K562 (cell line): ENCODE measurements at regions not wholly inside any gene's neighbourhood (a gene's known extent, or its start where the extent isn't known, plus 50 kb on each side); places are given as distances from the start of the nearest gene placed in this dataset.
A peak's percentile ranks its signal among the peaks of the same experiment; 100 is the strongest.

Experiments used
- ATAC-seq: fragments of 200-7000 bp; cut with Tn5 transposase; 3 replicates; pipeline ENCODE4 v1.9.1; 2020; ENCODE audit warnings: moderate library complexity
- BruUV-seq: library from RNA; stranded (reverse); fragments of 400-500 nt; replicated peaks from 2 replicates; lab custom pipeline; 2021; lab: Mats Ljungman, UMichigan
- CTCF ChIA-PET: fragments of 300-600 bp; formaldehyde crosslinking; extraction: SDS; loops from one replicate; lab custom pipeline; 2021; ENCODE audit warnings: low intra/inter-chr PET ratio; lab: Yijun Ruan, JAX
- POLR2A ChIA-PET: fragments of 300-600, 350-650 bp; sonication (Branson Sonifier 250); formaldehyde crosslinking; extraction: SDS; loops from one replicate; lab custom pipeline; 2021; ENCODE audit warnings: antibody characterized with exemption, inconsistent platforms; lab: Yijun Ruan, JAX
- DNase-seq, 4 experiments: peaks; one replicate each; pipeline versions ENCODE4 v3.0.0 to v3.0.0-alpha.2; 2011 to 2018; ENCODE audit warnings: low spot score in 3 of 4, mixed read lengths in 3 of 4; ENCODE audit errors: extremely low read depth in 1 of 4
- FAIRE-seq: peaks from 2 replicates; lab custom pipeline; 2011; peaks lifted over from hg19 to GRCh38; lab: Jason Lieb, UNC
- H2AFZ ChIP-seq: 2 replicates; pipeline ENCODE4 v1.6.0; 2011; ENCODE audit warnings: low read depth, low read length, control low read depth, inconsistent platforms
- H3K27ac ChIP-seq: fragments of 200-600 bp; 3 replicates; pipeline ENCODE4 v1.8.0; 2011; ENCODE audit warnings: low read depth, mild to moderate bottlenecking, control low read depth, inconsistent platforms, low read length, moderate library complexity, mixed read lengths; ENCODE audit errors: extremely low read depth
- H3K27me3 ChIP-seq, 2 experiments: fragments of 300-600 bp in 1 of 2; 2 replicates in 1 of 2; 3 replicates in 1 of 2; pipeline versions ENCODE4 v1.6.0 to v1.8.0; 2011; ENCODE audit warnings: inconsistent platforms in 2 of 2, low read length in 2 of 2, mild to moderate bottlenecking in 1 of 2, mixed read lengths in 1 of 2, moderate library complexity in 1 of 2; ENCODE audit not compliant: control insufficient read depth in 2 of 2, insufficient read depth in 2 of 2
- H3K36me3 ChIP-seq: fragments of 300-600 bp; 3 replicates; pipeline ENCODE4 v1.8.0; 2011; ENCODE audit warnings: mild to moderate bottlenecking, low read length, inconsistent platforms; ENCODE audit not compliant: control insufficient read depth, insufficient read depth
- H3K4me1 ChIP-seq, 2 experiments: fragments of 200-600 bp in 1 of 2; replicated peaks in 1 of 2; 2 replicates in 1 of 2; 3 replicates in 1 of 2; pipeline versions ENCODE4 v1.5.1 to v1.8.0; 2011; ENCODE audit warnings: inconsistent platforms in 2 of 2, low read length in 2 of 2, mild to moderate bottlenecking in 1 of 2, mixed read lengths in 1 of 2, moderate library complexity in 1 of 2; ENCODE audit not compliant: control insufficient read depth in 2 of 2, insufficient read depth in 2 of 2
- H3K4me2 ChIP-seq: 2 replicates; pipeline ENCODE4 v1.6.1; 2011; ENCODE audit warnings: low read length, control low read depth, inconsistent platforms, mixed read lengths; ENCODE audit not compliant: insufficient read depth
- H3K4me3 ChIP-seq: fragments of 200-600 bp; sonication (generic), shearing (Covaris generic); 2 replicates; pipeline ENCODE4 v1.5.1; 2016; ENCODE audit warnings: control low read depth, inconsistent platforms
- H3K79me2 ChIP-seq: fragments of 200-600 bp; 3 replicates; pipeline ENCODE4 v1.8.0; 2011; ENCODE audit warnings: low read length, inconsistent platforms; ENCODE audit not compliant: control insufficient read depth, insufficient read depth
- H3K9ac ChIP-seq, 2 experiments: 2 replicates each; pipeline versions ENCODE4 v1.6.0 to v1.6.1; 2011; ENCODE audit warnings: low read depth in 2 of 2, low read length in 2 of 2, control low read depth in 1 of 2, inconsistent platforms in 1 of 2, mild to moderate bottlenecking in 1 of 2, mixed read lengths in 1 of 2; ENCODE audit not compliant: insufficient read depth in 1 of 2
- H3K9me1 ChIP-seq: one replicate; pipeline ENCODE4 v1.6.0; 2011; ENCODE audit warnings: inconsistent platforms, mild to moderate bottlenecking, low read length, moderate library complexity; ENCODE audit not compliant: control insufficient read depth, insufficient read depth
- H3K9me3 ChIP-seq: replicated peaks from 2 replicates; pipeline ENCODE4 v1.5.1; 2011; ENCODE audit warnings: low read depth, low read length, inconsistent platforms; ENCODE audit not compliant: control insufficient read depth, insufficient read depth
- H4K20me1 ChIP-seq: replicated peaks from 2 replicates; pipeline ENCODE4 v1.6.1; 2011; ENCODE audit warnings: low read length, inconsistent platforms, mixed read lengths; ENCODE audit not compliant: control insufficient read depth, insufficient read depth
- ATF7 ChIP-seq: fragments of 450-650 bp; IDR thresholded peaks from 2 replicates; pipeline ENCODE4 v1.7.1; 2014; ENCODE audit warnings: mild to moderate bottlenecking, moderate library complexity
- CEBPG ChIP-seq, 3 experiments: fragments of 200-800 bp in 1 of 3; sonication (Bioruptor generic) in 1 of 3; sonication (generic) in 1 of 3; formaldehyde crosslinking in 1 of 3; IDR thresholded peaks in 2 of 3; conservative IDR thresholded peaks in 1 of 3; 2 replicates each; pipeline versions ENCODE4 v1.6.1 to v1.8.0; 2016 to 2022; ENCODE audit warnings: missing compliant biosample characterization in 2 of 3, missing genetic modification characterization in 2 of 3, mild to moderate bottlenecking in 1 of 3, missing genetic modification reagents in 1 of 3
- DNMT1 ChIP-seq: fragments of 450-650 bp; IDR thresholded peaks from 2 replicates; pipeline ENCODE4 v1.6.1; 2016; ENCODE audit warnings: antibody characterized with exemption, mild to moderate bottlenecking
- ELF2 ChIP-seq: fragments of 250-450 bp; sonication (Bioruptor Pico); IDR thresholded peaks from 2 replicates; pipeline ENCODE4 v1.5.0; 2021; ENCODE audit warnings: mild to moderate bottlenecking
- KDM1A ChIP-seq, 2 experiments: fragments of 450-650 bp; IDR thresholded peaks; 2 replicates each; pipeline ENCODE4 v1.6.1; 2016; ENCODE audit warnings: mild to moderate bottlenecking in 2 of 2
- RBM25 ChIP-seq: fragments of 200-400 bp; formaldehyde crosslinking; IDR thresholded peaks from 2 replicates; pipeline ENCODE4 v1.6.1; 2018; ENCODE audit warnings: low read length, low read depth, moderate library complexity; ENCODE audit not compliant: severe bottlenecking
- ZNF778 ChIP-seq: fragments of 450-650 bp; formaldehyde crosslinking; IDR thresholded peaks from 2 replicates; pipeline ENCODE4 v1.4.0; 2020; ENCODE audit warnings: mild to moderate bottlenecking, moderate library complexity
- ZSCAN29 ChIP-seq: fragments of 450-650 bp; IDR thresholded peaks from 2 replicates; pipeline ENCODE4 v1.6.1; 2017
- WGBS: fragments of 100-300 bp; shearing (Covaris generic); methylation state at CpG from one replicate; pipeline ENCODE4 v1.1.6; 2016; ENCODE audit warnings: low coverage, mixed read lengths; ENCODE audit not compliant: insufficient coverage; ENCODE audit errors: missing lambda C conversion rate; 5-methylcytosine and 5-hydroxymethylcytosine counted together
- in situ Hi-C: fragments of 300-500 bp; cut with MboI; formaldehyde crosslinking; loops from 4 replicates; pipeline ENCODE4 v1.15.0; 2018; ENCODE audit warnings: inconsistent platforms, mixed read lengths
- intact Hi-C: fragments of 100-400 bp; cut with micrococcal nuclease; formaldehyde crosslinking; loops from 2 replicates; pipeline ENCODE4 v1.14.2; 2022

DNA sequence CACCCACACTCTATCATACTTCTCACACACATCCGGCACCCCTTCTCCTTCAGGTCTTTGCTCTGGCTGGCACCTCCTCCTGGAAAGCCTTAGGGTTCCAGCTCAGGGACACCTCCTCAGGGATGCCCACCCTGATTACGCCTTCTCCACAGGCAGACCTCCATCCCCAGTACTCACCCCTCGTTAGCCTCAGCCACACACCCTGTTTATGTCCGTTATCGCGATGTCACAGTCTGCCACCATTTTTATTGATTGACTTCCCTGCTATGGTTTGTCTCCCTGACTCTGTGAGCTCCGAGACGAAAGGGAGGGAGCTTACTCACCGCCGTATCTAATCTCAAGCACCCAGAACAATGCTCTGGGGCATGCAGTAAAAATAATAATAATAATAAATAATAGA lies 191.7 kb upstream of the LHX5 start (continued):
- peak; percentile 75 for TF ChIP-seq RBM25
- no peak for TF ChIP-seq ZNF778 (CRISPR knock-in tag)
- peak; percentile 40; the same call in 1 of the 2 replicates for TF ChIP-seq ATF7

DNA sequence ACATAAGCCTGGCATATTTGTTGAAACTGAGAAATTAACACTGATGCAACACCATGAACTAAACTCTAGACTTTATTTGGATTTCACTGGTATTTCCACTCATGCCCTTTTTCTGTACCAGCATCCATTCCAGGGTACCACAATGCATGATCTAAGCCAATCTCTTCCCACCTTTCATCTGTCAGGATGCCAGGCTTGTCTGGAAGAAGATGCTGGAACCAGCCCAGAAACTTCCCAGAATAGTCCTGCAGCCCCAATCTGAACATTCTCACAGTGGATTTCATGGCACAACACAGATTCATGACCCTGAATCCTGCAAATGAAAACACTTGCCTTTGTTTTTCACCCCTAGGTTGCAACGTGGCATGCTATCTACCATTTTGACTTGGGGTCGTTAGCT lies 189.3 kb upstream of the LHX5 start:
- 14% methylated on average over 2 of the region's 2 CpGs for WGBS

DNA sequence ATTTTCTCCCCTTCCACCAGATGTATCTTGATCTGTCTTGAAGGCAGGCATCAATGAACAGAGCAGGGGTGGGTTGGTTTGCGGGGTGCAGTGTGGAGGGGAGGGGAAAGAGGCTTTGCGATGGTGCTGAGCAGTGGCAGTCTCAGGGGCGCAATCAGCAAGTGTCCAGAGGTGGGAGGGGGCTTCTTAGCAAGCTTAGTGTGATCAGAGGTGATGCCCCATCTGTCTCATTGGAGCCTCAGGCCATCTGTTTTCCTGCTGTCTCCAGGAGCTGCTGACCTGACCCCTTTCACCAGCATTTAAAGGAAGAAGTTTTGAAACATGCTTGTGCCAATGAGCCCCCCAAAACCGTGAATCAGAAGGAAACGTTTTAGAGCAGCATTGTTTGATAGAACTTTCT lies 187.7 kb upstream of the LHX5 start:
- TF ChIP-seq DNMT1, result no peak
- 0 out of 4 replicates have a peak, but pooled peaks of 1 of the 2 experiments have one; percentile 3 for TF ChIP-seq KDM1A (IDR thresholded peaks at IDR 0.05)
- 41% methylated on average over 5 of the region's 5 CpGs for WGBS

More for the DNA sequence above, 189.3 kb upstream of the LHX5 start:
- peaks cover 19 to 20% of the 10 kb centered on the region in 2 experiments; a peak in 4 of 5 replicates for H3K4me1 ChIP-seq
- H3K9me3 ChIP-seq, result peaks cover 5% of the 10 kb centered on the region; the same call in 1 of the 2 replicates
- intact Hi-C loops, result no loop called here
- POLR2A ChIA-PET, result no interaction called here
- no TSS peak for BruUV-seq
- ATAC-seq (no peak), DNase-seq (no peak), FAIRE-seq (no peak)
- no peaks in the 10 kb centered on the region for H4K20me1 ChIP-seq
- H3K9me1 ChIP-seq, result no peaks in the 10 kb centered on the region
- no peak overlapping the region for H2AFZ ChIP-seq
- no peak overlapping the region for H3K4me3 ChIP-seq
- in situ Hi-C loops, result no loop called here
- H3K27me3 ChIP-seq, result no peaks in the 10 kb centered on the region
- no peak overlapping the region for H3K4me2 ChIP-seq
- no peak overlapping the region for H3K27ac ChIP-seq
- CTCF ChIA-PET, result no interaction called here
- no peaks in the 10 kb centered on the region for H3K79me2 ChIP-seq
- no peak overlapping the region for H3K9ac ChIP-seq
- TF ChIP-seq ZSCAN29, result no peak
- TF ChIP-seq CEBPG (CRISPR knock-in tag; IDR thresholded peaks at IDR 0.05), result no peak
- 0 out of 4 replicates have a peak, but pooled peaks of 1 of the 2 experiments have one; percentile 21 for TF ChIP-seq CEBPG (tag; conservative IDR thresholded peaks at IDR 0.05 in 1 of 2, IDR thresholded peaks at IDR 0.05 in 1 of 2)
- no peak for TF ChIP-seq ELF2 (CRISPR knock-in tag)
- H3K36me3 ChIP-seq, result no peaks in the 10 kb centered on the region

More for the DNA sequence above, 187.7 kb upstream of the LHX5 start:
- Histone ChIP-seq H3K27ac (no peak overlapping the region), H2AFZ (no peak overlapping the region), H3K9me3 (peaks cover 10% of the 10 kb centered on the region), H3K9me1 (no peaks in the 10 kb centered on the region), H3K9ac (peak overlapping the region in 1 of 2 experiments; percentile 15; a peak in 1 of 4 replicates), H4K20me1 (no peaks in the 10 kb centered on the region), H3K27me3 (no peaks in the 10 kb centered on the region), H3K4me1 (peaks cover 14 to 16% of the 10 kb centered on the region in 2 experiments; a peak in 4 of 5 replicates), H3K36me3 (no peaks in the 10 kb centered on the region), H3K79me2 (no peaks in the 10 kb centered on the region), H3K4me2 (no peak overlapping the region), H3K4me3 (no peak overlapping the region)
- ATAC-seq, result no peak
- POLR2A ChIA-PET, result no interaction called here
- CTCF ChIA-PET, result no interaction called here
- intact Hi-C loops, result no loop called here
- BruUV-seq, result no TSS peak
- no peak for FAIRE-seq
- in situ Hi-C loops, result no loop called here
- no peak for DNase-seq
